ENCODE measurements at regions not wholly inside any gene's neighbourhood (a gene's known extent, or its start where the extent isn't known, plus 50 kb on each side); places are given as distances from the start of the nearest gene placed in this dataset.

GRCh38 chr10:84078771-84079170 is 60.5 kb upstream of the GHITM start:
- Mint-ChIP-seq H3K27ac (ENCODE audit: low read depth) (no peak overlapping the region), H3K9me3 (no peaks in the 10 kb centered on the region), H3K36me3 (ENCODE audit: insufficient read depth) (no peaks in the 10 kb centered on the region), H3K4me3 (no peak overlapping the region), H3K27me3 (peaks cover 30% of the 10 kb centered on the region), H3K4me1 (no peaks in the 10 kb centered on the region)
- ATAC-seq (replicated peaks; ENCODE audit: extremely low read depth, poor library complexity, severe bottlenecking), result no peak
- no peak for DNase-seq (ENCODE audit: low spot score in 2 of 2)

GRCh38 chr10:84084342-84084741 is 55.0 kb upstream of the GHITM start:
- ATAC-seq (replicated peaks; ENCODE audit: extremely low read depth, poor library complexity, severe bottlenecking) (no peak), DNase-seq (ENCODE audit: low spot score in 2 of 2) (no peak)
- H3K27me3 Mint-ChIP-seq, result peaks cover 58% of the 10 kb centered on the region
- H3K9me3 Mint-ChIP-seq, result no peaks in the 10 kb centered on the region
- H3K27ac Mint-ChIP-seq (ENCODE audit: low read depth), result no peak overlapping the region
- peaks cover 2% of the 10 kb centered on the region for H3K36me3 Mint-ChIP-seq (ENCODE audit: insufficient read depth)
- no peak overlapping the region for H3K4me3 Mint-ChIP-seq
- H3K4me1 Mint-ChIP-seq, result no peaks in the 10 kb centered on the region

GRCh38 chr10:84087202-84087601 is 52.1 kb upstream of the GHITM start:
- no peak overlapping the region for H3K27ac Mint-ChIP-seq (ENCODE audit: low read depth)
- ATAC-seq (replicated peaks; ENCODE audit: extremely low read depth, poor library complexity, severe bottlenecking), result no peak
- no peak overlapping the region for H3K4me3 Mint-ChIP-seq
- no peak for DNase-seq (ENCODE audit: low spot score in 2 of 2)
- no peaks in the 10 kb centered on the region for H3K4me1 Mint-ChIP-seq
- H3K9me3 Mint-ChIP-seq, result no peaks in the 10 kb centered on the region
- H3K36me3 Mint-ChIP-seq (ENCODE audit: insufficient read depth), result peaks cover 2% of the 10 kb centered on the region
- peaks cover 81% of the 10 kb centered on the region for H3K27me3 Mint-ChIP-seq

GRCh38 chr10:84088626-84089025 is 50.7 kb upstream of the GHITM start:
- Mint-ChIP-seq H3K36me3 (ENCODE audit: insufficient read depth) (peaks cover 2% of the 10 kb centered on the region), H3K9me3 (no peaks in the 10 kb centered on the region), H3K27ac (ENCODE audit: low read depth) (no peak overlapping the region), H3K4me1 (no peaks in the 10 kb centered on the region), H3K4me3 (no peak overlapping the region), H3K27me3 (peaks cover 81% of the 10 kb centered on the region)
- ATAC-seq (replicated peaks; ENCODE audit: extremely low read depth, poor library complexity, severe bottlenecking) (no peak), DNase-seq (ENCODE audit: low spot score in 2 of 2) (no peak)

- peaks cover 76% of the 10 kb centered on the region for H3K27me3 Mint-ChIP-seq
- no peak for DNase-seq (ENCODE audit: low spot score in 2 of 2)
- no peak for ATAC-seq (replicated peaks; ENCODE audit: extremely low read depth, poor library complexity, severe bottlenecking)
These were observed 50.1 kb upstream of the GHITM start for GRCh38 chr10:84089162-84089561.

More at GRCh38 chr10:84089162-84089561, 50.1 kb upstream of the GHITM start:
- H3K27ac Mint-ChIP-seq (ENCODE audit: low read depth), result no peak overlapping the region
- H3K9me3 Mint-ChIP-seq, result no peaks in the 10 kb centered on the region
- H3K4me3 Mint-ChIP-seq, result no peak overlapping the region
- no peaks in the 10 kb centered on the region for H3K4me1 Mint-ChIP-seq
- peaks cover 2% of the 10 kb centered on the region for H3K36me3 Mint-ChIP-seq (ENCODE audit: insufficient read depth)
